SK-N-SH (cell line): ENCODE measurements at regions not wholly inside any gene's neighbourhood (a gene's known extent, or its start where the extent isn't known, plus 50 kb on each side); places are given as distances from the start of the nearest gene placed in this dataset.

Source experiments
- CTCF ChIA-PET: fragments of 300-600, 350-600 bp; formaldehyde crosslinking; extraction: SDS; loops from one replicate; lab custom pipeline; 2021; lab: Yijun Ruan, JAX
- POLR2A ChIA-PET: fragments of 350-600 bp; sonication (Branson Sonifier 250); formaldehyde crosslinking; extraction: SDS; loops from one replicate; lab custom pipeline; 2020; ENCODE audit warnings: antibody characterized with exemption, inconsistent platforms; lab: Yijun Ruan, JAX
- DNase-seq: peaks from one replicate; pipeline ENCODE4 v3.0.0; 2012
- H2AFZ ChIP-seq: fragments of 200-600 bp; sonication (generic); 2 replicates; pipeline ENCODE4 v1.8.1; 2016; ENCODE audit warnings: antibody characterized with exemption, mild to moderate bottlenecking, low read depth
- H3F3A ChIP-seq: fragments of 200-600 bp; sonication (generic); replicated peaks from 2 replicates; pipeline ENCODE3; 2016; ENCODE audit warnings: antibody characterized with exemption, mild to moderate bottlenecking; ENCODE audit not compliant: insufficient read depth
- H3K27ac ChIP-seq, 2 experiments: fragments of 200-500 bp in 1 of 2; fragments of 200-600 bp in 1 of 2; sonication (Bioruptor generic) in 1 of 2; sonication (generic), shearing (Covaris generic) in 1 of 2; 2 replicates each; pipeline versions ENCODE4 v1.5.1 to v1.6.1; 2014 to 2016; ENCODE audit warnings: low read depth in 2 of 2, inconsistent platforms in 1 of 2, low read length in 1 of 2, mild to moderate bottlenecking in 1 of 2, mixed read lengths in 1 of 2
- H3K27me3 ChIP-seq: fragments of 200-600 bp; sonication (generic), shearing (Covaris generic); 2 replicates; pipeline ENCODE4 v1.6.1; 2016; ENCODE audit warnings: mixed run types; ENCODE audit not compliant: insufficient read depth
- H3K36me3 ChIP-seq, 2 experiments: fragments of 200-500 bp in 1 of 2; fragments of 200-600 bp in 1 of 2; sonication (Bioruptor generic) in 1 of 2; sonication (generic) in 1 of 2; replicated peaks in 1 of 2; 2 replicates each; pipeline versions ENCODE3 to v1.5.1; 2014 to 2016; ENCODE audit warnings: low read length in 1 of 2, mild to moderate bottlenecking in 1 of 2; ENCODE audit not compliant: insufficient read depth in 2 of 2, control insufficient read depth in 1 of 2
- H3K4me1 ChIP-seq, 2 experiments: fragments of 200-500 bp in 1 of 2; fragments of 200-600 bp in 1 of 2; sonication (Bioruptor generic) in 1 of 2; sonication (generic), shearing (Covaris generic) in 1 of 2; 2 replicates each; pipeline versions ENCODE4 v1.5.1 to v1.6.1; 2014 to 2016; ENCODE audit warnings: low read depth in 1 of 2, low read length in 1 of 2, mixed run types in 1 of 2; ENCODE audit not compliant: insufficient read depth in 2 of 2, control insufficient read depth in 1 of 2
- H3K4me2 ChIP-seq: fragments of 200-600 bp; sonication (generic), shearing (Covaris generic); 2 replicates; pipeline ENCODE4 v1.6.1; 2017; ENCODE audit warnings: mixed run types
- H3K4me3 ChIP-seq, 2 experiments: fragments of 200-500 bp in 1 of 2; fragments of 200-600 bp in 1 of 2; sonication (Bioruptor generic) in 1 of 2; sonication (generic), shearing (Covaris generic) in 1 of 2; 2 replicates each; pipeline versions ENCODE4 v1.5.1 to v1.8.1; 2014 to 2016; ENCODE audit warnings: low read depth in 2 of 2, inconsistent platforms in 1 of 2, low read length in 1 of 2, mild to moderate bottlenecking in 1 of 2, mixed read lengths in 1 of 2, moderate library complexity in 1 of 2
- H3K79me2 ChIP-seq: fragments of 200-600 bp; sonication (generic); 2 replicates; pipeline ENCODE4 v1.8.1; 2017; ENCODE audit warnings: mild to moderate bottlenecking; ENCODE audit not compliant: insufficient read depth
- H3K9ac ChIP-seq: fragments of 200-600 bp; sonication (generic); 2 replicates; pipeline ENCODE4 v1.6.1; 2017; ENCODE audit warnings: mixed run types
- H3K9me2 ChIP-seq: fragments of 200-600 bp; sonication (generic); 2 replicates; pipeline ENCODE4 v1.6.1; 2017; ENCODE audit warnings: mixed run types
- H3K9me3 ChIP-seq: fragments of 200-600 bp; sonication (generic); 2 replicates; pipeline ENCODE4 v1.6.1; 2017; ENCODE audit warnings: mixed run types, mild to moderate bottlenecking, moderate library complexity
- H4K20me1 ChIP-seq: fragments of 200-600 bp; sonication (generic); 2 replicates; pipeline ENCODE4 v1.6.1; 2017; ENCODE audit warnings: mild to moderate bottlenecking, mixed run types; ENCODE audit not compliant: insufficient read depth
- ELF1 ChIP-seq: IDR thresholded peaks from 2 replicates; pipeline ENCODE4 v1.4.0; 2012
- EP300 ChIP-seq, 2 experiments: IDR thresholded peaks; 2 replicates each; pipeline versions ENCODE4 v1.4.0 to v1.6.1; 2012; ENCODE audit warnings: borderline replicate concordance in 1 of 2, low read depth in 1 of 2, low read length in 1 of 2
- GABPA ChIP-seq: IDR thresholded peaks from 2 replicates; pipeline ENCODE4 v1.4.0; 2012; ENCODE audit warnings: low read depth, mild to moderate bottlenecking
- MXI1 ChIP-seq: IDR thresholded peaks from 2 replicates; pipeline ENCODE4 v1.6.1; 2012; ENCODE audit warnings: mild to moderate bottlenecking, low read depth, low read length, improper control_type of control experiment
- NFIC ChIP-seq: IDR thresholded peaks from 2 replicates; pipeline ENCODE4 v1.4.0; 2012; ENCODE audit warnings: borderline replicate concordance
- POLR2AphosphoS5 ChIP-seq: IDR thresholded peaks from 2 replicates; pipeline ENCODE4 v1.6.1; 2012; ENCODE audit warnings: low read depth, low read length
- RCOR1 ChIP-seq: fragments of 150-350 bp; IDR thresholded peaks from 2 replicates; pipeline ENCODE4 v1.6.1; 2017; ENCODE audit warnings: antibody characterized with exemption, low read length
- RFX5 ChIP-seq: IDR thresholded peaks from 2 replicates; pipeline ENCODE4 v1.6.1; 2012; ENCODE audit warnings: mild to moderate bottlenecking, improper control_type of control experiment, low read length
- RXRA ChIP-seq: IDR thresholded peaks from 2 replicates; pipeline ENCODE4 v1.4.0; 2012; ENCODE audit warnings: low read depth, mild to moderate bottlenecking, borderline replicate concordance
- SIN3A ChIP-seq: IDR thresholded peaks from 2 replicates; pipeline ENCODE4 v1.6.1; 2012; ENCODE audit warnings: low read depth, mild to moderate bottlenecking, low read length, moderate library complexity, borderline replicate concordance
- TAF1 ChIP-seq: IDR thresholded peaks from 2 replicates; pipeline ENCODE4 v1.6.1; 2012; ENCODE audit warnings: low read depth, mild to moderate bottlenecking, low read length, moderate library complexity, borderline replicate concordance
- TEAD4 ChIP-seq: IDR thresholded peaks from 2 replicates; pipeline ENCODE4 v1.4.0; 2012; ENCODE audit warnings: mild to moderate bottlenecking, borderline replicate concordance; ENCODE audit not compliant: insufficient read depth
- WGBS: methylation state at CpG from one replicate; pipeline ENCODE4 v1.1.6; 2017; ENCODE audit warnings: low lambda C conversion rate; 5-methylcytosine and 5-hydroxymethylcytosine counted together
- TF ChIP-seq, protein P1 (sequence below): IDR thresholded peaks from 2 replicates; pipeline ENCODE4 v1.4.0; 2012; ENCODE audit warnings: low read depth, borderline replicate concordance
- TF ChIP-seq, protein P2 (sequence below): fragments of 150-350 bp; IDR thresholded peaks from 2 replicates; pipeline ENCODE4 v1.6.1; 2016; ENCODE audit warnings: mild to moderate bottlenecking, low read depth, low read length
- TF ChIP-seq, protein P3 (sequence below): fragments of 150-350 bp; IDR thresholded peaks from 2 replicates; pipeline ENCODE4 v1.6.1; 2017; ENCODE audit warnings: antibody characterized with exemption, low read length, low read depth, borderline replicate concordance
- TF ChIP-seq, protein P4 (sequence below): IDR thresholded peaks from 2 replicates; pipeline ENCODE4; 2012

- no peaks in the 10 kb centered on the region for H3K9me2 ChIP-seq
- POLR2A ChIA-PET: no interaction called here
- H3K4me3 ChIP-seq: no peak overlapping the region
- H3K4me1 ChIP-seq: no peaks in the 10 kb centered on the region
- no peaks in the 10 kb centered on the region for H3F3A ChIP-seq
- no peak overlapping the region for H3K9ac ChIP-seq
- no peaks in the 10 kb centered on the region for H3K9me3 ChIP-seq
- 27% methylated on average over 8 of the region's 8 CpGs for WGBS
- TF ChIP-seq RCOR1 (no peak), SIN3A (no peak)
- no peak for DNase-seq
- CTCF ChIA-PET: interaction anchor here (1.2 kb wide), 1 partner anchor 32 kb away, joined by 3 read pairs; no protein-coding TSS in a partner anchor
- H3K27ac ChIP-seq: no peak overlapping the region
- H3K79me2 ChIP-seq: no peaks in the 10 kb centered on the region
- no peaks in the 10 kb centered on the region for H4K20me1 ChIP-seq
- H2AFZ ChIP-seq: no peak overlapping the region
- H3K4me2 ChIP-seq: no peak overlapping the region
- no peaks in the 10 kb centered on the region for H3K36me3 ChIP-seq
- H3K27me3 ChIP-seq: no peaks in the 10 kb centered on the region
These were observed 144.3 kb downstream of the KBTBD8 start for GRCh38 chr3:67142432-67142831.

- 3% methylated on average over 2 of the region's 2 CpGs for WGBS
- CTCF ChIA-PET: no interaction called here
- no peak overlapping the region for H3K4me3 ChIP-seq
- no peak overlapping the region for H3K9ac ChIP-seq
- no peaks in the 10 kb centered on the region for H3F3A ChIP-seq
- H3K36me3 ChIP-seq: no peaks in the 10 kb centered on the region
- H3K9me2 ChIP-seq: no peaks in the 10 kb centered on the region
- H3K27me3 ChIP-seq: no peaks in the 10 kb centered on the region
- H3K27ac ChIP-seq: no peak overlapping the region
- no peaks in the 10 kb centered on the region for H4K20me1 ChIP-seq
- no peak for DNase-seq
- no peaks in the 10 kb centered on the region for H3K4me1 ChIP-seq
- TF ChIP-seq MXI1 (no peak), ELF1 (no peak), RCOR1 (no peak), TAF1 (no peak), TEAD4 (no peak), POLR2AphosphoS5 (no peak), RXRA (no peak), NFIC (no peak), RFX5 (no peak), GABPA (no peak), EP300 (IDR thresholded peaks at IDR 0.05; ENCODE audit: borderline replicate concordance in 1 of 2, low read depth in 1 of 2, low read length in 1 of 2) (no peak)
- TF ChIP-seq, protein P1, sequence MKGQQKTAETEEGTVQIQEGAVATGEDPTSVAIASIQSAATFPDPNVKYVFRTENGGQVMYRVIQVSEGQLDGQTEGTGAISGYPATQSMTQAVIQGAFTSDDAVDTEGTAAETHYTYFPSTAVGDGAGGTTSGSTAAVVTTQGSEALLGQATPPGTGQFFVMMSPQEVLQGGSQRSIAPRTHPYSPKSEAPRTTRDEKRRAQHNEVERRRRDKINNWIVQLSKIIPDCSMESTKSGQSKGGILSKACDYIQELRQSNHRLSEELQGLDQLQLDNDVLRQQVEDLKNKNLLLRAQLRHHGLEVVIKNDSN: no peak
- TF ChIP-seq, protein P2, sequence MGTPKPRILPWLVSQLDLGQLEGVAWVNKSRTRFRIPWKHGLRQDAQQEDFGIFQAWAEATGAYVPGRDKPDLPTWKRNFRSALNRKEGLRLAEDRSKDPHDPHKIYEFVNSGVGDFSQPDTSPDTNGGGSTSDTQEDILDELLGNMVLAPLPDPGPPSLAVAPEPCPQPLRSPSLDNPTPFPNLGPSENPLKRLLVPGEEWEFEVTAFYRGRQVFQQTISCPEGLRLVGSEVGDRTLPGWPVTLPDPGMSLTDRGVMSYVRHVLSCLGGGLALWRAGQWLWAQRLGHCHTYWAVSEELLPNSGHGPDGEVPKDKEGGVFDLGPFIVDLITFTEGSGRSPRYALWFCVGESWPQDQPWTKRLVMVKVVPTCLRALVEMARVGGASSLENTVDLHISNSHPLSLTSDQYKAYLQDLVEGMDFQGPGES: no peak
- TF ChIP-seq, protein P3, sequence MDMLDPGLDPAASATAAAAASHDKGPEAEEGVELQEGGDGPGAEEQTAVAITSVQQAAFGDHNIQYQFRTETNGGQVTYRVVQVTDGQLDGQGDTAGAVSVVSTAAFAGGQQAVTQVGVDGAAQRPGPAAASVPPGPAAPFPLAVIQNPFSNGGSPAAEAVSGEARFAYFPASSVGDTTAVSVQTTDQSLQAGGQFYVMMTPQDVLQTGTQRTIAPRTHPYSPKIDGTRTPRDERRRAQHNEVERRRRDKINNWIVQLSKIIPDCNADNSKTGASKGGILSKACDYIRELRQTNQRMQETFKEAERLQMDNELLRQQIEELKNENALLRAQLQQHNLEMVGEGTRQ: no peak
- TF ChIP-seq, protein P4, sequence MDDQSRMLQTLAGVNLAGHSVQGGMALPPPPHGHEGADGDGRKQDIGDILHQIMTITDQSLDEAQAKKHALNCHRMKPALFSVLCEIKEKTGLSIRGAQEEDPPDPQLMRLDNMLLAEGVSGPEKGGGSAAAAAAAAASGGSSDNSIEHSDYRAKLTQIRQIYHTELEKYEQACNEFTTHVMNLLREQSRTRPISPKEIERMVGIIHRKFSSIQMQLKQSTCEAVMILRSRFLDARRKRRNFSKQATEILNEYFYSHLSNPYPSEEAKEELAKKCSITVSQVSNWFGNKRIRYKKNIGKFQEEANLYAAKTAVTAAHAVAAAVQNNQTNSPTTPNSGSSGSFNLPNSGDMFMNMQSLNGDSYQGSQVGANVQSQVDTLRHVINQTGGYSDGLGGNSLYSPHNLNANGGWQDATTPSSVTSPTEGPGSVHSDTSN: no peak
- no peaks in the 10 kb centered on the region for H3K9me3 ChIP-seq
- POLR2A ChIA-PET: no interaction called here
- H3K4me2 ChIP-seq: no peak overlapping the region
- no peaks in the 10 kb centered on the region for H3K79me2 ChIP-seq
- H2AFZ ChIP-seq: no peak overlapping the region
These were observed 147.6 kb downstream of the KBTBD8 start for GRCh38 chr3:67145738-67146137.
